Activated naive CD4-positive, alpha-beta T cell treated with anti-CD3 and anti-CD28 coated beads for 36 hours (primary cell): ENCODE measurements at regions not wholly inside any gene's neighbourhood (a gene's known extent, or its start where the extent isn't known, plus 50 kb on each side); places are given as distances from the start of the nearest gene placed in this dataset.

Experiments used
- CTCF ChIA-PET: fragments of 350-600 bp; sonication (Branson Sonifier 250); formaldehyde crosslinking; loops from one replicate; lab custom pipeline; 2021; ENCODE audit warnings: antibody characterized with exemption; lab: Charles Lee
- DNase-seq: peaks from one replicate; pipeline ENCODE4 v3.0.0-alpha.2; 2020
- H3K27ac Mint-ChIP-seq: one replicate; pipeline ENCODE4 v1.8.0; 2021; ENCODE audit warnings: mild to moderate bottlenecking, mixed read lengths
- H3K27me3 Mint-ChIP-seq: one replicate; pipeline ENCODE4 v1.8.0; 2021; ENCODE audit warnings: low read depth, mixed read lengths
- H3K36me3 Mint-ChIP-seq: one replicate; pipeline ENCODE4 v1.8.0; 2021; ENCODE audit warnings: low read depth, mixed read lengths
- H3K4me1 Mint-ChIP-seq: one replicate; pipeline ENCODE4 v1.8.0; 2021; ENCODE audit warnings: low read depth, mixed read lengths
- H3K4me3 Mint-ChIP-seq: one replicate; pipeline ENCODE4 v1.8.0; 2021; ENCODE audit warnings: mild to moderate bottlenecking, moderate library complexity, mixed read lengths
- H3K9me3 Mint-ChIP-seq: one replicate; pipeline ENCODE4 v1.8.0; 2021; ENCODE audit warnings: mixed read lengths
- intact Hi-C: fragments of 100-400 bp; cut with micrococcal nuclease; formaldehyde crosslinking; loops from one replicate; pipeline ENCODE4 v1.15.1; 2023

DNA sequence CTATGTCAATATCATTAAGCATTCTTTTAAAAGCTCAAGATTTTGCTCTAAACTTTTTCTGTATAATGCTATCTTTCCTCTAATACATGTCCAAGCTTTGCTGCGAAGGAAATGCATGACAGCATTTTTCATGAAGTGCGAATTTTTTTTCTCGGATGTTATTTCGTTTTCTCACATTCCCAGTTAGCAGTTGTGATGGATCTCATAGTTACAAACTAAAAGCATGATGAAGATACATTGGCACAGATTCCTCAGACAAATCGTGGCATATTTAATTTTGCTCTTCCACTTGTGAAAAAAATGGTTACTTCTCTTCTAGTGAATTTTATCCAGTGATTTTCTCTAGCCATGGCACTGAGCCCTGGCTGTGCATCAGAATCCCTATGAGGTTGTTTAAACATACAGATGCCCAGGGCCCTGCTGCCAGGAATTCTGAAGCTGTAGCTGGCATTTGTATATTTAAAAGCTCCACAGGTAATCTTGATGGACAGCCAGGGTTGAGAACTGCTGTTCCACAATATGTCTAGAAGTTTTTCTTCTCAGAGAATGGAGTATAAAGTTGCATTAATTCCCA is 299.8 kb upstream of the NEBL start:
- CTCF ChIA-PET, result no interaction called here
- no peaks in the 10 kb centered on the region for H3K4me1 Mint-ChIP-seq
- H3K9me3 Mint-ChIP-seq, result peaks cover 15% of the 10 kb centered on the region
- H3K4me3 Mint-ChIP-seq, result no peak overlapping the region
- no peak for DNase-seq
- peaks cover 22% of the 10 kb centered on the region for H3K27me3 Mint-ChIP-seq
- H3K36me3 Mint-ChIP-seq, result peaks cover 2% of the 10 kb centered on the region
- no peak overlapping the region for H3K27ac Mint-ChIP-seq
- intact Hi-C loops, result no loop called here

DNA sequence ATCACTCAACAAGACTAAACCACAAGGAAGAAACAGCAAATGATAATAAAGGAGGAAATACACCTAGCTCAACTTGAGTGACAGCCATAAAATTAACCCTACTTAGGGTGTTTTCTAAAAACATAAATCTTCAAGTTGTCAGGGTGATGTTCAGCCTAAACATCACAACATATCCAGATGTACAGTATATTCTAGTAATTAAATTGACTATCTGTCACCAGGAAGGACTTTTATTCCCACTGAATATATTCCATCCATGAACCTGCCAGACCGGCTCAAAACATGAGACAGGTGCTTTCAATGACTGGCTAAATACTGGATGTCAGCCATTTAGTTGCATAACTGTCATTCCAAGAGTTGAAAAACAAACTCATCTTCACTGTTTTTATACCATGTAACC is 298.1 kb upstream of the NEBL start:
- intact Hi-C loops, result no loop called here
- no peak for DNase-seq
- CTCF ChIA-PET, result no interaction called here

DNA sequence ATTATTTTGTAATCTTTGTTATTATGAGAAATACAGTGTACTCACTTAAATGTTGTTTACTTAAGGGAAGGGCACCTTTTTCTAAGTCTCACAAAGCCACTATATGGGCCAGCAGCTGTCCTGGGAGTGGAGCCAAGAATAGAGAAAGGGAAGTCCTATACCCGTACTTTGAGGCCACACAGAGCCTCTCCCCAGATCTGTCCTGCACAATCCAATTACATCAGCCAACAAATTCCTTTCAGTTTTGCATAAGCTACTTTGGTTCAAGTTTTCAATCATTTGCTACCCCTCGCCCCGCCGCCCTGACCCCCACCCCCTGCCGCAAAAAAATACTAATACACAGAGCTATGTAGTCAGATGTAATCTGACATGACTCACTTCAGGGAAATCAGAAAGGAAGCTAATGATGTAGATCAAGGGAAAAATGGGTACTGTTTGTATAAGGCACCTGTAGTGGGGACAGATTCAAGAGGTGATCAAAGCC is 297.4 kb upstream of the NEBL start:
- DNase-seq, result no peak
- no peak overlapping the region for H3K27ac Mint-ChIP-seq
- intact Hi-C loops, result no loop called here
- H3K4me3 Mint-ChIP-seq, result no peak overlapping the region
- peaks cover 2% of the 10 kb centered on the region for H3K36me3 Mint-ChIP-seq
- H3K9me3 Mint-ChIP-seq, result peaks cover 15% of the 10 kb centered on the region
- CTCF ChIA-PET, result no interaction called here
- H3K4me1 Mint-ChIP-seq, result no peaks in the 10 kb centered on the region
- peaks cover 12% of the 10 kb centered on the region for H3K27me3 Mint-ChIP-seq

More for the DNA sequence above, 298.1 kb upstream of the NEBL start:
- peaks cover 2% of the 10 kb centered on the region for H3K36me3 Mint-ChIP-seq
- H3K9me3 Mint-ChIP-seq, result peaks cover 15% of the 10 kb centered on the region
- no peak overlapping the region for H3K4me3 Mint-ChIP-seq
- peaks cover 16% of the 10 kb centered on the region for H3K27me3 Mint-ChIP-seq
- H3K27ac Mint-ChIP-seq, result no peak overlapping the region
- H3K4me1 Mint-ChIP-seq, result no peaks in the 10 kb centered on the region

- Mint-ChIP-seq H3K4me1 (no peaks in the 10 kb centered on the region), H3K36me3 (no peaks in the 10 kb centered on the region), H3K9me3 (peaks cover 13% of the 10 kb centered on the region), H3K27ac (no peak overlapping the region), H3K27me3 (peaks cover 14% of the 10 kb centered on the region), H3K4me3 (no peak overlapping the region)
- intact Hi-C loops, result no loop called here
- no peak for DNase-seq
- CTCF ChIA-PET, result no interaction called here
Measured at GRCh38 chr10:21193196-21193595, 296.1 kb upstream of the NEBL start.

DNA sequence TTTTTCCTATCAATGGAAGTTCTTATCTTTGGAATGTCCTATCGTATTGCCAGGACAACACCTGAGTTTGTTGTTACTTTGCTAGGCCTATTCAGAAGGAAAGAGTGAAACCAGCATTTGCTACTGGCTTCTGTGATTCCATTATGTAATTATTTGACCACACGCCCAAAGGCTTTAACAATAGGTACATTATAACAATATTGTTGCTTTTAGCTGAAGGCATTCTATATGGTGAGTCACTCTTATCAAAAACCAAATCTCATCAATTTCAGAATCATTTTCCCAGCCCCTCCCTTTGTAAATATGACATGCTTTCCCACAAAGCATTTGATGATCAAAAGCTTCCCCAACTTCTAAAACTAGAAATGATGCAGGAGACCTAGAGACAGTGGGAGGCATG is 294.4 kb upstream of the NEBL start:
- Mint-ChIP-seq H3K36me3 (no peaks in the 10 kb centered on the region), H3K9me3 (peaks cover 3% of the 10 kb centered on the region), H3K27me3 (peaks cover 10% of the 10 kb centered on the region), H3K4me1 (no peaks in the 10 kb centered on the region), H3K4me3 (no peak overlapping the region), H3K27ac (no peak overlapping the region)
- intact Hi-C loops, result no loop called here
- CTCF ChIA-PET, result no interaction called here
- no peak for DNase-seq

GRCh38 chr10:21184984-21185383 is 287.9 kb upstream of the NEBL start:
- DNase-seq, result no peak
- Mint-ChIP-seq H3K27me3 (peaks cover 12% of the 10 kb centered on the region), H3K36me3 (no peaks in the 10 kb centered on the region), H3K4me1 (no peaks in the 10 kb centered on the region), H3K4me3 (no peak overlapping the region), H3K9me3 (peaks cover 2% of the 10 kb centered on the region), H3K27ac (no peak overlapping the region)
- CTCF ChIA-PET, result no interaction called here
- intact Hi-C loops, result no loop called here

GRCh38 chr10:21184216-21184615 is 287.1 kb upstream of the NEBL start:
- no peak for DNase-seq
- Mint-ChIP-seq H3K4me3 (no peak overlapping the region), H3K27me3 (peaks cover 11% of the 10 kb centered on the region), H3K36me3 (no peaks in the 10 kb centered on the region), H3K4me1 (no peaks in the 10 kb centered on the region), H3K9me3 (peaks cover 6% of the 10 kb centered on the region), H3K27ac (no peak overlapping the region)
- CTCF ChIA-PET, result no interaction called here
- intact Hi-C loops, result no loop called here

- CTCF ChIA-PET, result no interaction called here
- no peaks in the 10 kb centered on the region for H3K4me1 Mint-ChIP-seq
- peaks cover 6% of the 10 kb centered on the region for H3K9me3 Mint-ChIP-seq
- no peak overlapping the region for H3K27ac Mint-ChIP-seq
- no peaks in the 10 kb centered on the region for H3K36me3 Mint-ChIP-seq
- H3K4me3 Mint-ChIP-seq, result no peak overlapping the region
- no peak for DNase-seq
- intact Hi-C loops, result no loop called here
- H3K27me3 Mint-ChIP-seq, result peaks cover 8% of the 10 kb centered on the region
Measured at GRCh38 chr10:21183025-21183424, 285.9 kb upstream of the NEBL start.

DNA sequence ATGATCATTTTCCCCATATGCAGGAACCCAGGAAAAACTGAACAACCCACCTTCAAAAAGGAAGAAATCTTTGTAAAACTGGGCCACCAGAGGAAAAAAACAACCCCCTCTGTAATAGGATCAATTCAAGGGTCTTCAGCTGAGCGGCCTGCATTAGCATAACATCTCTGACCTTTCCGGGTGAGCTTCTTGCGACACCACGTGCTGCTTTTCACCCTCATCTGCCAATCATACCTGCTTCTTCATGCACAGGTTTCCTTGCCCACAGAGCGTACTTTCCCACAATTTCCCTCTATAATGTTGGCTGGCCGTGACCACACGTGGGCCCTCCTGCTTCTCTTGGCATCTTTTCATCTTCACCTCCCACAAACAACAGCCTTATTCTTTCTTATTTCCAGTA is 284.3 kb upstream of the NEBL start:
- H3K4me3 Mint-ChIP-seq, result no peak overlapping the region
- intact Hi-C loops, result no loop called here
- no peaks in the 10 kb centered on the region for H3K36me3 Mint-ChIP-seq
- H3K27ac Mint-ChIP-seq, result no peak overlapping the region
- no peak for DNase-seq
- H3K27me3 Mint-ChIP-seq, result peaks cover 17% of the 10 kb centered on the region
- peaks cover 6% of the 10 kb centered on the region for H3K9me3 Mint-ChIP-seq
- CTCF ChIA-PET, result interaction anchor here (0.7 kb wide), 1 partner anchor 748 kb away, joined by 4 read pairs; no protein-coding TSS in a partner anchor
- no peaks in the 10 kb centered on the region for H3K4me1 Mint-ChIP-seq

GRCh38 chr10:21180604-21181003 is 283.5 kb upstream of the NEBL start:
- DNase-seq, result no peak
- peaks cover 21% of the 10 kb centered on the region for H3K27me3 Mint-ChIP-seq
- H3K36me3 Mint-ChIP-seq, result no peaks in the 10 kb centered on the region
- no peak overlapping the region for H3K27ac Mint-ChIP-seq
- H3K4me1 Mint-ChIP-seq, result no peaks in the 10 kb centered on the region
- peaks cover 6% of the 10 kb centered on the region for H3K9me3 Mint-ChIP-seq
- H3K4me3 Mint-ChIP-seq, result no peak overlapping the region
- intact Hi-C loops, result no loop called here
- CTCF ChIA-PET, result no interaction called here

DNA sequence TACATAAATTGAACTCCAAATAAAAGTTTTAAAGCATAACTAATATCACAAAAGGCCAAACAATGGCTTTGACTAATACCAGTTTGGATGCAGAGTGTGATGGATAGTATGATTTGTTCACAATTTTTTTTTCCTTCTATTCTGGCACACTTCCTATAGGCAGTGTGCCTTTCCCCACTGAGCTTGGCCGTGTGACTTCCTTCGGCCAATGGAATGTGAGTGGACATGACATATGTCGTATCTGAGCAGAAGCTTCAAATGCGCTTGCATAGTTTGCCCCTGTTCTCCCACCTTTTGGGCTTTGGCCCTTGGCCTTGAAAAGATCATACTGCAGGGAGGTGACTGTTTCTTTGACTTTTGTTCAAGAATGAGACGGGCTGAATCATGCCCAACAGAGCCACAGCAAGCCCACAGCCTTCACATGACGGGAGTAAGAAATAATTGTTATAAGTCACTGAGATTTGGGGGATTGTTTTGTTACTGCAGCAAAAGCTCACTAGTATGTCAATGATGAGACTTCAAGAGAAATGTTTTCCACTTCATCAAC is 279.9 kb upstream of the NEBL start:
- no peak overlapping the region for H3K4me3 Mint-ChIP-seq

DNA sequence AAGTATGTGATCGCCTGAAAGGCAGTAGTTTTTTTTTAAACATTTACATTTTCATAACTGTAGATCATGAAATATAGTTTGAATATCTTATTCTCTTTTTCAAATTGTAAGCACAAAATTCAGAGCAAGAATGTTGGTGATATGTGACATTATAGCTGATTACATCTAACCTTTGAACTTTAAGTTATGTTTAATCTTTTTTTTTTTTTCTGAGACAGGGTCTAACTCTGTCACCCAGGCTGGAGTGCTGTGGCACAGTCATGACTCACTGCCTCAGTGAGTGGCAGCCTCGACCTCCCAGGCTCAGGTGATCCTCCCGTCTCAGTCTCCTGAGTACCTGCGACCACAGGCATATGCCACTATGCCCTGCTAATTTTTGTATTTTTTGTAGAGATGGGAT is 278.7 kb upstream of the NEBL start:
- H3K9me3 Mint-ChIP-seq, result peaks cover 6% of the 10 kb centered on the region
- H3K4me3 Mint-ChIP-seq, result no peak overlapping the region
- no peak overlapping the region for H3K27ac Mint-ChIP-seq
- peaks cover 43% of the 10 kb centered on the region for H3K27me3 Mint-ChIP-seq
- no peak for DNase-seq
- intact Hi-C loops, result no loop called here
- peaks cover 11% of the 10 kb centered on the region for H3K4me1 Mint-ChIP-seq
- CTCF ChIA-PET, result interaction anchor here (0.6 kb wide), 1 partner anchor 12 kb away, joined by 3 read pairs; no protein-coding TSS in a partner anchor
- H3K36me3 Mint-ChIP-seq, result no peaks in the 10 kb centered on the region

More for the DNA sequence above, 279.9 kb upstream of the NEBL start:
- H3K9me3 Mint-ChIP-seq, result peaks cover 6% of the 10 kb centered on the region
- intact Hi-C loops, result no loop called here
- no peak overlapping the region for H3K27ac Mint-ChIP-seq
- peaks cover 46% of the 10 kb centered on the region for H3K27me3 Mint-ChIP-seq
- H3K4me1 Mint-ChIP-seq, result peaks cover 11% of the 10 kb centered on the region
- no peak for DNase-seq
- CTCF ChIA-PET, result no interaction called here
- no peaks in the 10 kb centered on the region for H3K36me3 Mint-ChIP-seq
